A549 (cell line): ENCODE measurements at regions not wholly inside any gene's neighbourhood (a gene's known extent, or its start where the extent isn't known, plus 50 kb on each side); places are given as distances from the start of the nearest gene placed in this dataset.

Experiments
- ATAC-seq, 2 experiments: fragments of 200-7000 bp in 1 of 2; fragments of >200 bp in 1 of 2; cut with Nextera tagmentation in 1 of 2; cut with Tn5 transposase in 1 of 2; 3 replicates each; pipeline versions ENCODE4 v1.8.0 to v1.9.1; 2018 to 2020; ENCODE audit warnings: mild to moderate bottlenecking in 1 of 2, moderate library complexity in 1 of 2
- CTCF ChIA-PET: fragments of 300-600 bp; sonication (Branson Sonifier 250); formaldehyde crosslinking; extraction: SDS; loops from one replicate; lab custom pipeline; 2021; ENCODE audit warnings: antibody characterized with exemption, inconsistent platforms; lab: Yijun Ruan, JAX
- POLR2A ChIA-PET: fragments of 350-600 bp; formaldehyde crosslinking; extraction: SDS; loops from one replicate; lab custom pipeline; 2021; ENCODE audit warnings: antibody characterized with exemption, inconsistent platforms; lab: Yijun Ruan, JAX
- DNase-seq, 2 experiments: peaks; one replicate each; pipeline versions ENCODE4 v3.0.0 to v3.0.0-alpha.2; 2011 to 2016; ENCODE audit warnings: low read depth in 1 of 2, low spot score in 1 of 2
- FAIRE-seq: peaks from 2 replicates; lab custom pipeline; 2011; peaks lifted over from hg19 to GRCh38; lab: Jason Lieb, UNC
- H3K27ac ChIP-seq, 2 experiments: fragments of >200 bp; sonication (Bioruptor Twin); formaldehyde crosslinking; 3 replicates each; pipeline ENCODE4 v1.5.1; 2016 to 2017
- H3K4me1 ChIP-seq: fragments of >200 bp; sonication (Bioruptor Twin); formaldehyde crosslinking; 3 replicates; pipeline ENCODE4 v1.6.1; 2016
- H3K4me2 ChIP-seq: fragments of >200 bp; sonication (Bioruptor Twin); formaldehyde crosslinking; 3 replicates; pipeline ENCODE4 v1.6.1; 2016
- H3K4me3 ChIP-seq: fragments of >200 bp; sonication (Bioruptor Twin); formaldehyde crosslinking; 3 replicates; pipeline ENCODE4 v1.5.1; 2016
- H3K9me3 ChIP-seq: fragments of >200 bp; sonication (Bioruptor Twin); formaldehyde crosslinking; 3 replicates; pipeline ENCODE4 v1.6.1; 2016
- CBX2 ChIP-seq: fragments of 200-600 bp; sonication (generic); IDR thresholded peaks from 2 replicates; pipeline ENCODE4 v1.6.1; 2016; ENCODE audit warnings: low read depth, mild to moderate bottlenecking, borderline replicate concordance
- CBX8 ChIP-seq: fragments of 200-600 bp; sonication (generic); IDR thresholded peaks from 2 replicates; pipeline ENCODE4 v1.6.1; 2016
- CHD2 ChIP-seq: fragments of 150-350 bp; IDR thresholded peaks from 2 replicates; pipeline ENCODE4 v1.6.1; 2014; ENCODE audit warnings: low read length; ENCODE audit not compliant: partially characterized antibody
- CHD4 ChIP-seq: fragments of 200-600 bp; sonication (generic); IDR thresholded peaks from 2 replicates; pipeline ENCODE4 v1.6.1; 2016; ENCODE audit warnings: antibody characterized with exemption, mild to moderate bottlenecking, borderline replicate concordance
- EP300 ChIP-seq, 2 experiments: fragments of >200 bp; sonication (Bioruptor Twin); formaldehyde crosslinking; IDR thresholded peaks; 2 replicates in 1 of 2; 3 replicates in 1 of 2; pipeline ENCODE4 v1.6.1; 2016 to 2017
- ESRRA ChIP-seq: fragments of 150-350 bp; IDR thresholded peaks from 2 replicates; pipeline ENCODE4 v1.6.1; 2014; ENCODE audit warnings: mild to moderate bottlenecking, low read length, borderline replicate concordance
- FOSB ChIP-seq: fragments of 250-450 bp; sonication (Bioruptor Pico); IDR thresholded peaks from 2 replicates; pipeline ENCODE4 v1.5.0; 2020; ENCODE audit warnings: mild to moderate bottlenecking, moderate library complexity
- FOXS1 ChIP-seq: fragments of 250-450 bp; sonication (Bioruptor Pico); IDR thresholded peaks from 2 replicates; pipeline ENCODE4 v1.5.0; 2020; ENCODE audit warnings: mild to moderate bottlenecking, moderate library complexity
- HDAC2 ChIP-seq: fragments of 200-600 bp; sonication (generic); IDR thresholded peaks from 2 replicates; pipeline ENCODE4 v1.6.1; 2016
- HEYL ChIP-seq: fragments of 250-450 bp; sonication (Bioruptor Pico); IDR thresholded peaks from 2 replicates; pipeline ENCODE4 v1.8.0; 2021; ENCODE audit warnings: mild to moderate bottlenecking, moderate library complexity
- HOXA7 ChIP-seq: fragments of 250-450 bp; sonication (Bioruptor Pico); IDR thresholded peaks from 2 replicates; pipeline ENCODE4 v1.5.0; 2020; ENCODE audit warnings: mild to moderate bottlenecking, moderate library complexity
- KDM1A ChIP-seq: fragments of 200-600 bp; sonication (generic); IDR thresholded peaks from 2 replicates; pipeline ENCODE4 v1.6.1; 2016; ENCODE audit warnings: low read depth, mild to moderate bottlenecking
- NPAS2 ChIP-seq: fragments of 250-450 bp; sonication (Bioruptor Pico); IDR thresholded peaks from 2 replicates; pipeline ENCODE4 v1.8.0; 2022; ENCODE audit warnings: mild to moderate bottlenecking, moderate library complexity, borderline replicate concordance
- POLR2AphosphoS2 ChIP-seq: conservative IDR thresholded peaks from 2 replicates; pipeline ENCODE4 v1.6.1; 2012; ENCODE audit warnings: low read length, improper control_type of control experiment, inconsistent platforms
- RCOR1 ChIP-seq: fragments of 150-350 bp; IDR thresholded peaks from 2 replicates; pipeline ENCODE4 v1.6.1; 2014; ENCODE audit warnings: antibody characterized with exemption, low read length, low read depth
- RFX5 ChIP-seq: fragments of 450-650 bp; IDR thresholded peaks from 2 replicates; pipeline ENCODE4 v1.7.1; 2014; ENCODE audit warnings: antibody characterized with exemption, mild to moderate bottlenecking, moderate library complexity
- RNF2 ChIP-seq: fragments of 200-600 bp; sonication (generic); IDR thresholded peaks from 2 replicates; pipeline ENCODE4 v1.6.1; 2016; ENCODE audit warnings: low read depth, mild to moderate bottlenecking, antibody characterized with exemption, moderate library complexity, borderline replicate concordance
- ZFP36 ChIP-seq: fragments of 450-650 bp; IDR thresholded peaks from 2 replicates; pipeline ENCODE4 v1.6.1; 2014; ENCODE audit warnings: borderline replicate concordance; ENCODE audit not compliant: partially characterized antibody
- ZSCAN20 ChIP-seq: fragments of 250-450 bp; sonication (Bioruptor Pico); IDR thresholded peaks from 2 replicates; pipeline ENCODE4 v1.8.0; 2022; ENCODE audit warnings: mild to moderate bottlenecking, moderate library complexity
- WGBS: methylation state at CpG from one replicate; pipeline ENCODE4 v1.1.6; 2017; ENCODE audit errors: missing lambda C conversion rate; 5-methylcytosine and 5-hydroxymethylcytosine counted together
- small RNA-seq, 6 experiments: library from RNA; depleted of rRNA; stranded (forward); fragments of <200 nt; gene quantifications; one replicate each; pipeline ENCODE3, GENCODE V24; 2012
- TF ChIP-seq, protein P1 (sequence below): IDR thresholded peaks from 2 replicates; pipeline ENCODE4 v1.6.1; 2012
- TF ChIP-seq, protein P2 (sequence below): fragments of 250-450 bp; sonication (Bioruptor Pico); IDR thresholded peaks from 2 replicates; pipeline ENCODE4 v1.5.0; 2020; ENCODE audit warnings: low read depth, mild to moderate bottlenecking, moderate library complexity
- TF ChIP-seq, protein P3 (sequence below): fragments of >200 bp; sonication (Bioruptor Twin); formaldehyde crosslinking; IDR thresholded peaks from 3 replicates; pipeline ENCODE4 v1.5.1; 2016

DNA sequence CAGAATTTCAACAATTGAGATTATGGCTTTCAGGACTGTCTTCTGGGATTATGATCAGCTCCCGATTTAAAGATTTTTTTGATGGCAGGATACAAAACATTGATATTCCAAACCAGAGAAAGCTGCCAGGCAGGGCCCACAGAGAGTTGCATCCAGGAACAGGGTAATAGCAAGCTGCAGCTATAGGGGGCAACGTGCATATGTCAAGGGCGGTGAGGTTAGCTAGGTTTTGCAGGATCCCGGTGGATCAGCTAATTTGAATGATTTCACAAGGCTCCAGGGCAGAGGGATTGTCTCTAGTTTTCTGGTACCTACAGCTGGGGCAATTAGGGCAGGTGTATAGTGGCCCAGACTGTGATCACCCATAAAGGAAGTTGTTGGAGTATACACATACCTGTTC lies 339.4 kb downstream of the CHSY3 start:
- TF ChIP-seq KDM1A (no peak), CBX2 (no peak), FOXS1 (no peak), POLR2AphosphoS2 (no peak), RNF2 (no peak), NPAS2 (CRISPR knock-in tag) (no peak), FOSB (no peak), EP300 (IDR thresholded peaks at IDR 0.05) (no peak), HEYL (CRISPR knock-in tag) (no peak), RCOR1 (no peak), CHD4 (no peak), RFX5 (no peak), ZSCAN20 (CRISPR knock-in tag) (no peak)
- TF ChIP-seq, protein P1, sequence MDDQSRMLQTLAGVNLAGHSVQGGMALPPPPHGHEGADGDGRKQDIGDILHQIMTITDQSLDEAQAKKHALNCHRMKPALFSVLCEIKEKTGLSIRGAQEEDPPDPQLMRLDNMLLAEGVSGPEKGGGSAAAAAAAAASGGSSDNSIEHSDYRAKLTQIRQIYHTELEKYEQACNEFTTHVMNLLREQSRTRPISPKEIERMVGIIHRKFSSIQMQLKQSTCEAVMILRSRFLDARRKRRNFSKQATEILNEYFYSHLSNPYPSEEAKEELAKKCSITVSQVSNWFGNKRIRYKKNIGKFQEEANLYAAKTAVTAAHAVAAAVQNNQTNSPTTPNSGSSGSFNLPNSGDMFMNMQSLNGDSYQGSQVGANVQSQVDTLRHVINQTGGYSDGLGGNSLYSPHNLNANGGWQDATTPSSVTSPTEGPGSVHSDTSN, result no peak
- TF ChIP-seq, protein P2, sequence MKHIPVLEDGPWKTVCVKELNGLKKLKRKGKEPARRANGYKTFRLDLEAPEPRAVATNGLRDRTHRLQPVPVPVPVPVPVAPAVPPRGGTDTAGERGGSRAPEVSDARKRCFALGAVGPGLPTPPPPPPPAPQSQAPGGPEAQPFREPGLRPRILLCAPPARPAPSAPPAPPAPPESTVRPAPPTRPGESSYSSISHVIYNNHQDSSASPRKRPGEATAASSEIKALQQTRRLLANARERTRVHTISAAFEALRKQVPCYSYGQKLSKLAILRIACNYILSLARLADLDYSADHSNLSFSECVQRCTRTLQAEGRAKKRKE (CRISPR knock-in tag), result no peak
- TF ChIP-seq, all 56 proteins: peak for 0
- WGBS, result 45% methylated on average over 4 of the region's 4 CpGs
- no peak for FAIRE-seq
- ChIA-PET CTCF (no interaction called here), POLR2A (no interaction called here)
- ATAC-seq, result no peak
- DNase-seq, result no peak
- Histone ChIP-seq H3K4me1 (no peaks in the 10 kb centered on the region), H3K4me2 (no peak overlapping the region), H3K4me3 (no peak overlapping the region), H3K27ac (no peak overlapping the region), H3K9me3 (no peaks in the 10 kb centered on the region)

DNA sequence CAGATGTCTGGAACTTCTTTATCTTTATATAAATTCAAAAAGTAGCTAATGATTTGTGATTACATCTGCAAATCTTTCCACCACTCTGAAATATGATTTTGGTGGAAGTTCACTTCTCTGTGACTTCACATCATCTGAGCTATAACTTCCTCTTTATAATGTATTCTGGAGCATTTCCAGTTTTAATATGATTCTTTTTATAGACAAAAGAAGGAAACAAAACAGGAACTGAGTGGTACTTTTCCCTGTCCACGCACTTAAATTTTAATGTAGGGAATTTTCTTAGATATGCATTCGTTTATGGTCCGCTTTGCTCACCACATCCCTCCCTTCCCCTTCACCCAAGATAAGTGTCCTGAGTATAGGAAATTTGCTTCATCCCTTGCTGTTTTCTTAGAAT lies 333.5 kb downstream of the CHSY3 start:
- no peak for DNase-seq
- no peak for TF ChIP-seq ZSCAN20 (CRISPR knock-in tag)
- TF ChIP-seq, protein P1, result no peak
- TF ChIP-seq ESRRA, result no peak
- TF ChIP-seq, protein P3, sequence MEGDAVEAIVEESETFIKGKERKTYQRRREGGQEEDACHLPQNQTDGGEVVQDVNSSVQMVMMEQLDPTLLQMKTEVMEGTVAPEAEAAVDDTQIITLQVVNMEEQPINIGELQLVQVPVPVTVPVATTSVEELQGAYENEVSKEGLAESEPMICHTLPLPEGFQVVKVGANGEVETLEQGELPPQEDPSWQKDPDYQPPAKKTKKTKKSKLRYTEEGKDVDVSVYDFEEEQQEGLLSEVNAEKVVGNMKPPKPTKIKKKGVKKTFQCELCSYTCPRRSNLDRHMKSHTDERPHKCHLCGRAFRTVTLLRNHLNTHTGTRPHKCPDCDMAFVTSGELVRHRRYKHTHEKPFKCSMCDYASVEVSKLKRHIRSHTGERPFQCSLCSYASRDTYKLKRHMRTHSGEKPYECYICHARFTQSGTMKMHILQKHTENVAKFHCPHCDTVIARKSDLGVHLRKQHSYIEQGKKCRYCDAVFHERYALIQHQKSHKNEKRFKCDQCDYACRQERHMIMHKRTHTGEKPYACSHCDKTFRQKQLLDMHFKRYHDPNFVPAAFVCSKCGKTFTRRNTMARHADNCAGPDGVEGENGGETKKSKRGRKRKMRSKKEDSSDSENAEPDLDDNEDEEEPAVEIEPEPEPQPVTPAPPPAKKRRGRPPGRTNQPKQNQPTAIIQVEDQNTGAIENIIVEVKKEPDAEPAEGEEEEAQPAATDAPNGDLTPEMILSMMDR, result no peak
- no peak for TF ChIP-seq CBX2
- no peak for TF ChIP-seq ZFP36
- no peak for TF ChIP-seq CBX8
- TF ChIP-seq HOXA7, result no peak
- TF ChIP-seq RFX5, result no peak
- TF ChIP-seq CHD2, result no peak
- TF ChIP-seq HDAC2, result no peak
- TF ChIP-seq, all 56 proteins: peak for 0
- Histone ChIP-seq H3K4me3 (no peak overlapping the region), H3K27ac (no peak overlapping the region), H3K4me2 (no peak overlapping the region), H3K4me1 (no peaks in the 10 kb centered on the region), H3K9me3 (no peaks in the 10 kb centered on the region)
- no peak for FAIRE-seq
- ATAC-seq, result no peak
- WGBS, result 61% methylated on average over 3 of the region's 3 CpGs
- ChIA-PET POLR2A (no interaction called here), CTCF (no interaction called here)

Small RNA genes in the stretch of these regions (small RNA-seq; reads per million reads assigned to genes)
- 0 reads per million in 6 experiments for gene AC113367.2
- gene RNU7-53P, result 0 to 0.43 (median 0) reads per million in 6 experiments
